ENCODE measurements at regions not wholly inside any gene's neighbourhood (a gene's known extent, or its start where the extent isn't known, plus 50 kb on each side); places are given as distances from the start of the nearest gene placed in this dataset.

- no peaks in the 10 kb centered on the region for H3K36me3 ChIP-seq (ENCODE audit: insufficient read depth, low read length, poor library complexity, severe bottlenecking)
- H3K27me3 ChIP-seq (replicated peaks; ENCODE audit: insufficient read depth, low read depth, low read length, poor library complexity) = no peaks in the 10 kb centered on the region
- H3K4me1 ChIP-seq (ENCODE audit: insufficient read depth, low read length, poor library complexity, severe bottlenecking) = no peaks in the 10 kb centered on the region
- no peak overlapping the region for H3K4me3 ChIP-seq (ENCODE audit: low read depth, low read length, poor library complexity, severe bottlenecking)
- H3K9me3 ChIP-seq (ENCODE audit: low read depth, low read length, poor library complexity, severe bottlenecking) = no peaks in the 10 kb centered on the region
- POLR2A ChIA-PET (ENCODE audit: low non-redundant PET) = no interaction called here
- H3K27ac ChIP-seq (ENCODE audit: low read depth, low read length, poor library complexity, severe bottlenecking) = no peak overlapping the region
- BruUV-seq (replicated peaks) = no TSS peak
- no peak for DNase-seq (ENCODE audit: low spot score)
- intact Hi-C loops (cut with micrococcal nuclease; ENCODE audit: unreplicated experiment) = no loop called here
- TF ChIP-seq CTCF (conservative IDR thresholded peaks at IDR 0.05; ENCODE audit: low read depth, low read length) (no peak), EZH2 (IDR thresholded peaks at IDR 0.05; ENCODE audit: borderline replicate concordance, low read depth, low read length, poor library complexity, severe bottlenecking) (no peak)
- CTCF ChIA-PET = no interaction called here
Measured at GRCh38 chr6:66128243-66128642, 421.2 kb upstream of the EYS start.

GRCh38 chr6:66127061-66127460 lies 420.0 kb upstream of the EYS start:
- intact Hi-C loops (cut with micrococcal nuclease; ENCODE audit: unreplicated experiment) = no loop called here
- Histone ChIP-seq H3K4me1 (ENCODE audit: insufficient read depth, low read length, poor library complexity, severe bottlenecking) (no peaks in the 10 kb centered on the region), H3K4me3 (ENCODE audit: low read depth, low read length, poor library complexity, severe bottlenecking) (no peak overlapping the region), H3K36me3 (ENCODE audit: insufficient read depth, low read length, poor library complexity, severe bottlenecking) (no peaks in the 10 kb centered on the region), H3K9me3 (ENCODE audit: low read depth, low read length, poor library complexity, severe bottlenecking) (no peaks in the 10 kb centered on the region), H3K27ac (ENCODE audit: low read depth, low read length, poor library complexity, severe bottlenecking) (no peak overlapping the region), H3K27me3 (replicated peaks; ENCODE audit: insufficient read depth, low read depth, low read length, poor library complexity) (no peaks in the 10 kb centered on the region)
- CTCF ChIA-PET = no interaction called here
- BruUV-seq (replicated peaks) = no TSS peak
- POLR2A ChIA-PET (ENCODE audit: low non-redundant PET) = no interaction called here
- TF ChIP-seq EZH2 (IDR thresholded peaks at IDR 0.05; ENCODE audit: borderline replicate concordance, low read depth, low read length, poor library complexity, severe bottlenecking) (no peak), CTCF (conservative IDR thresholded peaks at IDR 0.05; ENCODE audit: low read depth, low read length) (no peak)
- no peak for DNase-seq (ENCODE audit: low spot score)

- intact Hi-C loops (cut with micrococcal nuclease; ENCODE audit: unreplicated experiment) = no loop called here
- BruUV-seq (replicated peaks) = no TSS peak
- Histone ChIP-seq H3K4me1 (ENCODE audit: insufficient read depth, low read length, poor library complexity, severe bottlenecking) (no peaks in the 10 kb centered on the region), H3K27ac (ENCODE audit: low read depth, low read length, poor library complexity, severe bottlenecking) (no peak overlapping the region), H3K36me3 (ENCODE audit: insufficient read depth, low read length, poor library complexity, severe bottlenecking) (no peaks in the 10 kb centered on the region), H3K4me3 (ENCODE audit: low read depth, low read length, poor library complexity, severe bottlenecking) (no peak overlapping the region), H3K9me3 (ENCODE audit: low read depth, low read length, poor library complexity, severe bottlenecking) (no peaks in the 10 kb centered on the region), H3K27me3 (replicated peaks; ENCODE audit: insufficient read depth, low read depth, low read length, poor library complexity) (no peaks in the 10 kb centered on the region)
- ChIA-PET CTCF (no interaction called here), POLR2A (ENCODE audit: low non-redundant PET) (no interaction called here)
- TF ChIP-seq EZH2 (IDR thresholded peaks at IDR 0.05; ENCODE audit: borderline replicate concordance, low read depth, low read length, poor library complexity, severe bottlenecking) (no peak), CTCF (conservative IDR thresholded peaks at IDR 0.05; ENCODE audit: low read depth, low read length) (no peak)
- no peak for DNase-seq (ENCODE audit: low spot score)
Measured at GRCh38 chr6:66126358-66126757, 419.3 kb upstream of the EYS start.

Measured in A673 (cell line).